ENCODE measurements at regions not wholly inside any gene's neighbourhood (a gene's known extent, or its start where the extent isn't known, plus 50 kb on each side); places are given as distances from the start of the nearest gene placed in this dataset.

DNA sequence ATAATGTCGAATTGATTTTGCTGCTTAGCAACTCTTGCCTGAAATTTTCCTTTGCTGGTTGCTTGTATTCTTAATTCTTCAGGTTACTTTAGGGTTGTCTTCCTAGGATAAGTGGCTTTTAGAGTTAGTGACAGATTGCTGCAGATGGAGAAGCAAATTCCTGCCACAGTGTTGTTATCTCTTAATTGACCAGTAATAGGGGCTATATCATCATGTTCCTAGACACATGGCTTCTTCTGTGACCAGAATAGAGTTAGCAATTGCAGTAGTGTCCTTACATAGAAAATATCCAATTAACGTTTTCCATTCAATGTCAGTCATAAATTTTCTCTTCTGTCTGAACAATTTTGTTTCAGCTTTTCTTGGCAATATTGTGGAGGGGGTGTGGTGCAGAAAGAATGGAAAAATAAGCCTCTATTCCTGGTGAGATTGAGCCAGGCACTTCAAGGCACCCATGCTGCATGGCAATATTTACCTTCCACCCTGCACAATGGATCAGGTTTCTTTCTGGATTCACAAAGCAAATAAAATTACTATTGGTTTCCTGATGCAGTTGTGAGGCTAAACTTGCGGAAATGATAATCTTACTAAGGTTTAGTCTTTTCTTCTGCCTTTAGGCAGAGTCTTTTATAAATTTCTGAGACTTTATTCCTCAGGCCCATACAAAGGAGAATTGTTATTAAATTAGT is 1481.5 kb downstream of the EFNA5 start:
- TF ChIP-seq SIN3A (IDR thresholded peaks at IDR 0.05; ENCODE audit: borderline replicate concordance, insufficient read depth, low read length) = no peak
- no peak for TF ChIP-seq TAF1 (IDR thresholded peaks at IDR 0.05; ENCODE audit: borderline replicate concordance, insufficient read depth, low read length)
- TF ChIP-seq POLR2AphosphoS5 (IDR thresholded peaks at IDR 0.05; ENCODE audit: low read depth, low read length) = no peak

DNA sequence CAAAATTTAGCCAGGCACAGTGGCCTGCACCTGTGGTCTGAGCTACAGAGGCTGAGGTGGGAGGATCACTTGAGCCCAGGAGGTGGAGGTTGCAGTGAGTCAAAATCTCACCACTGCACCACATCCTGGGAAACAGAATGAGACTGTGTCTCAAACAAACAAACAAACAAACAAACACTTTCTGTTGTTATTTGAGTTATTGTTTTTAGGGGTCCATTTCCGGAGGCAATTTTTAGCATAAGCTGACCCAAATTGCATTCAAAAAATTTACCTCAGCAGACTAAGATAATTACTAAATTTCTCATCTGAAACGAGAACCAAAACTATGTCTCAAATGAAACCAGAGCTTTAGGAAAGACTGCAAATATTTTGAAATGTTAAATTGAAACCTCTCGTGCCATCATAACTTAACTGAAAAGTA is 1485.1 kb downstream of the EFNA5 start:
- TF ChIP-seq REST (IDR thresholded peaks at IDR 0.05; ENCODE audit: insufficient read depth in 1 of 2, low read depth in 2 of 2, low read length in 2 of 2) (no peak), SIN3A (IDR thresholded peaks at IDR 0.05; ENCODE audit: borderline replicate concordance, insufficient read depth, low read length) (no peak), POLR2AphosphoS5 (IDR thresholded peaks at IDR 0.05; ENCODE audit: low read depth, low read length) (no peak), FOXP2 (optimal IDR thresholded peaks at IDR 0.05; ENCODE audit: borderline replicate concordance, extremely low read depth, extremely low read length, insufficient read depth) (no peak), TAF1 (IDR thresholded peaks at IDR 0.05; ENCODE audit: borderline replicate concordance, insufficient read depth, low read length) (no peak)

- TF ChIP-seq REST (IDR thresholded peaks at IDR 0.05; ENCODE audit: insufficient read depth in 1 of 2, low read depth in 2 of 2, low read length in 2 of 2) = no peak
- TF ChIP-seq POLR2AphosphoS5 (IDR thresholded peaks at IDR 0.05; ENCODE audit: low read depth, low read length) = no peak
- TF ChIP-seq TAF1 (IDR thresholded peaks at IDR 0.05; ENCODE audit: borderline replicate concordance, insufficient read depth, low read length) = no peak
- TF ChIP-seq FOXP2 (optimal IDR thresholded peaks at IDR 0.05; ENCODE audit: borderline replicate concordance, extremely low read depth, extremely low read length, insufficient read depth) = no peak
- TF ChIP-seq SIN3A (IDR thresholded peaks at IDR 0.05; ENCODE audit: borderline replicate concordance, insufficient read depth, low read length) = no peak
Observed at GRCh38 chr5:106174903-106175302, 1495.8 kb downstream of the EFNA5 start.

GRCh38 chr5:106172681-106173532 is 1497.8 kb downstream of the EFNA5 start:
- no peak for TF ChIP-seq POLR2AphosphoS5 (IDR thresholded peaks at IDR 0.05; ENCODE audit: low read depth, low read length)
- TF ChIP-seq TAF1 (IDR thresholded peaks at IDR 0.05; ENCODE audit: borderline replicate concordance, insufficient read depth, low read length) = no peak
- TF ChIP-seq FOXP2 (optimal IDR thresholded peaks at IDR 0.05; ENCODE audit: borderline replicate concordance, extremely low read depth, extremely low read length, insufficient read depth) = no peak
- no peak for TF ChIP-seq REST (IDR thresholded peaks at IDR 0.05; ENCODE audit: insufficient read depth in 1 of 2, low read depth in 2 of 2, low read length in 2 of 2)
- no peak for TF ChIP-seq SIN3A (IDR thresholded peaks at IDR 0.05; ENCODE audit: borderline replicate concordance, insufficient read depth, low read length)

DNA sequence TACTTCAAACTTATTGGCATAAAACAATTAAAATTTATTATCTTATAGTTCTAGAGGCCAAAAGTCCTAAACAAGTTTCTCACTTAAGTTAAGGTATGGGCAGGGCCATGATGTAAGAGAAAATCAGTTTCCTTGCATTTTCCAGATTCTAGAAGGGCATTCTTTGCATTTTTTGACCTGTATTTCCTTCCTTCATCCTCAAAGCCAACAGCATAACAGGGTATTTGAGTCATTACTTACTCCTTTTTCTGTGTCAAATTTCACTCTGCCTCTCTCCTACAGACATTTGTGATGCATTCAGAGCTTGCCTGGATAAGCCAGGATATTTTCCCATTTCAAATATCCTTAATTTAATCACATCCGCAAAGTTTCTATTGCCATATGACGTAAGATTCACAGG is 1499.0 kb downstream of the EFNA5 start:
- no peak for TF ChIP-seq REST (IDR thresholded peaks at IDR 0.05; ENCODE audit: insufficient read depth in 1 of 2, low read depth in 2 of 2, low read length in 2 of 2)
- no peak for TF ChIP-seq SIN3A (IDR thresholded peaks at IDR 0.05; ENCODE audit: borderline replicate concordance, insufficient read depth, low read length)
- TF ChIP-seq TAF1 (IDR thresholded peaks at IDR 0.05; ENCODE audit: borderline replicate concordance, insufficient read depth, low read length) = no peak
- no peak for TF ChIP-seq FOXP2 (optimal IDR thresholded peaks at IDR 0.05; ENCODE audit: borderline replicate concordance, extremely low read depth, extremely low read length, insufficient read depth)
- TF ChIP-seq POLR2AphosphoS5 (IDR thresholded peaks at IDR 0.05; ENCODE audit: low read depth, low read length) = no peak

All from PFSK-1 (cell line).